A673 (cell line): ENCODE measurements at regions not wholly inside any gene's neighbourhood (a gene's known extent, or its start where the extent isn't known, plus 50 kb on each side); places are given as distances from the start of the nearest gene placed in this dataset.

Source experiments
- BruUV-seq: library from RNA; stranded (reverse); fragments of 400-500 nt; replicated peaks from 2 replicates; lab custom pipeline; 2021; lab: Mats Ljungman, UMichigan
- CTCF ChIA-PET: fragments of 300-600 bp; sonication (Branson Sonifier 250); formaldehyde crosslinking; loops from one replicate; lab custom pipeline; 2022; ENCODE audit warnings: antibody characterized with exemption; lab: Charles Lee
- POLR2A ChIA-PET: fragments of 300-600 bp; sonication (Branson Sonifier 250); formaldehyde crosslinking; loops from one replicate; lab custom pipeline; 2022; ENCODE audit warnings: antibody characterized with exemption; ENCODE audit not compliant: low non-redundant PET; lab: Charles Lee
- DNase-seq: peaks from one replicate; pipeline ENCODE4 v3.0.0-alpha.2; 2015; ENCODE audit warnings: low spot score
- H3K27ac ChIP-seq: fragments of 200-600 bp; sonication (generic); 2 replicates; pipeline ENCODE4 v1.5.1; 2016; ENCODE audit warnings: mixed run types, low read depth, mild to moderate bottlenecking, mixed read lengths, antibody characterized with exemption, low read length; ENCODE audit not compliant: poor library complexity, severe bottlenecking
- H3K27me3 ChIP-seq: fragments of 200-600 bp; sonication (generic); replicated peaks from 2 replicates; pipeline ENCODE4 v1.6.1; 2017; ENCODE audit warnings: mixed run types, low read depth, mild to moderate bottlenecking, mixed read lengths, antibody characterized with exemption, low read length; ENCODE audit not compliant: insufficient read depth, poor library complexity
- H3K36me3 ChIP-seq: fragments of 200-600 bp; sonication (generic); 2 replicates; pipeline ENCODE4 v1.6.1; 2016; ENCODE audit warnings: mixed run types, mild to moderate bottlenecking, mixed read lengths, antibody characterized with exemption, low read length; ENCODE audit not compliant: insufficient read depth, poor library complexity, severe bottlenecking
- H3K4me1 ChIP-seq: fragments of 200-600 bp; sonication (generic); 2 replicates; pipeline ENCODE4 v1.6.1; 2017; ENCODE audit warnings: mixed run types, mild to moderate bottlenecking, mixed read lengths, antibody characterized with exemption, low read length; ENCODE audit not compliant: insufficient read depth, poor library complexity, severe bottlenecking
- H3K4me3 ChIP-seq: fragments of 200-600 bp; sonication (generic); 2 replicates; pipeline ENCODE4 v1.5.1; 2016; ENCODE audit warnings: low read depth, mixed run types, mild to moderate bottlenecking, mixed read lengths, low read length; ENCODE audit not compliant: poor library complexity, severe bottlenecking
- H3K9me3 ChIP-seq: fragments of 200-600 bp; sonication (generic); 2 replicates; pipeline ENCODE4 v1.6.1; 2016; ENCODE audit warnings: mixed run types, low read depth, mild to moderate bottlenecking, mixed read lengths, antibody characterized with exemption, low read length; ENCODE audit not compliant: poor library complexity, severe bottlenecking
- CTCF ChIP-seq: fragments of 300-800, 200-600 bp; sonication (generic); conservative IDR thresholded peaks from 2 replicates; pipeline ENCODE4 v1.5.1; 2017; ENCODE audit warnings: low read depth, mild to moderate bottlenecking, antibody characterized with exemption, low read length, moderate library complexity, mixed read lengths
- EZH2 ChIP-seq: fragments of 200-600 bp; sonication (generic); IDR thresholded peaks from 2 replicates; pipeline ENCODE4 v1.6.1; 2017; ENCODE audit warnings: borderline replicate concordance, low read depth, mild to moderate bottlenecking, mixed read lengths, antibody characterized with exemption, low read length; ENCODE audit not compliant: poor library complexity, severe bottlenecking
- intact Hi-C: fragments of 100-400 bp; cut with micrococcal nuclease; formaldehyde crosslinking; loops from one replicate; pipeline ENCODE4 v1.10.0; 2022; ENCODE audit not compliant: unreplicated experiment

GRCh38 chr11:92801685-92802084 lies 167.8 kb upstream of the MTNR1B start:
- TF ChIP-seq CTCF (no peak), EZH2 (no peak)
- intact Hi-C loops, result no loop called here
- no peaks in the 10 kb centered on the region for H3K27me3 ChIP-seq
- H3K27ac ChIP-seq, result no peak overlapping the region
- no peak for DNase-seq
- H3K9me3 ChIP-seq, result no peaks in the 10 kb centered on the region
- no peak overlapping the region for H3K4me3 ChIP-seq
- H3K36me3 ChIP-seq, result no peaks in the 10 kb centered on the region
- POLR2A ChIA-PET, result no interaction called here
- CTCF ChIA-PET, result no interaction called here
- no peaks in the 10 kb centered on the region for H3K4me1 ChIP-seq
- BruUV-seq, result no TSS peak

- BruUV-seq, result no TSS peak
- Histone ChIP-seq H3K36me3 (no peaks in the 10 kb centered on the region), H3K27ac (no peak overlapping the region), H3K4me1 (no peaks in the 10 kb centered on the region), H3K4me3 (no peak overlapping the region), H3K27me3 (no peaks in the 10 kb centered on the region), H3K9me3 (no peaks in the 10 kb centered on the region)
- ChIA-PET POLR2A (no interaction called here), CTCF (no interaction called here)
- no peak for TF ChIP-seq EZH2
- TF ChIP-seq CTCF, result no peak
- intact Hi-C loops, result no loop called here
- DNase-seq, result no peak
Observed at GRCh38 chr11:92802644-92803043, 166.8 kb upstream of the MTNR1B start.

- Histone ChIP-seq H3K27ac (no peak overlapping the region), H3K4me3 (no peak overlapping the region), H3K27me3 (no peaks in the 10 kb centered on the region), H3K9me3 (no peaks in the 10 kb centered on the region), H3K4me1 (no peaks in the 10 kb centered on the region), H3K36me3 (no peaks in the 10 kb centered on the region)
- no peak for DNase-seq
- TF ChIP-seq EZH2 (no peak), CTCF (no peak)
- BruUV-seq, result no TSS peak
- ChIA-PET CTCF (no interaction called here), POLR2A (no interaction called here)
- intact Hi-C loops, result no loop called here
Observed at GRCh38 chr11:92803391-92803790, 166.1 kb upstream of the MTNR1B start.
